ENCODE measurements at regions not wholly inside any gene's neighbourhood (a gene's known extent, or its start where the extent isn't known, plus 50 kb on each side); places are given as distances from the start of the nearest gene placed in this dataset.

- TF ChIP-seq CTCF (conservative IDR thresholded peaks at IDR 0.05; ENCODE audit: low read depth, low read length): no peak
Measured at GRCh38 chr21:38702196-38702595, 103.5 kb upstream of the ETS2 start.

DNA sequence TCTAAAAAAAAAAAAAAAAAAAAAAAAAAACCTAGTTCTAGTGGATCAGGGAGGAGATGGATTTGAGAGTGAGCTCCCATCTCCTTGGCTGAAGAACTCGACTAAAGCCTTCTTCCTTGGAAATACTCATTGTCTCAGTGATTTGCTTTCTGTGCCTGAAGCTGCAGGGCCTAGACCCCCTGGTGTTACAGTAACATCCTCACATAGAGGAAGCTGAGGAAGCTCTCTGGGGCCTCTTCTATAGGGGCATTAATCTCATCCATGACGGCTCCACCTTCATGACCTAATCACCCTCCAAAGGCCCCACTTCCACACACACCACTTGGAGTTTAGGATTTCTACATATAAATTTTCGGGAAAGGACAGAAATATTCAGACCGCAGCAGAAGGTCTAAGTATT is 95.9 kb upstream of the ETS2 start:
- H3K4me3 ChIP-seq (ENCODE audit: low read depth, low read length): no peak overlapping the region
- DNase-seq (ENCODE audit: low read depth): no peak
- no peak for TF ChIP-seq CTCF (conservative IDR thresholded peaks at IDR 0.05; ENCODE audit: low read depth, low read length)

More at GRCh38 chr21:38702196-38702595, 103.5 kb upstream of the ETS2 start:
- no peak for DNase-seq (ENCODE audit: low read depth)
- no peak overlapping the region for H3K4me3 ChIP-seq (ENCODE audit: low read depth, low read length)

- H3K4me3 ChIP-seq (ENCODE audit: low read depth, low read length): no peak overlapping the region
- peak; percentile 64 for DNase-seq (ENCODE audit: low read depth)
- TF ChIP-seq CTCF (conservative IDR thresholded peaks at IDR 0.05; ENCODE audit: low read depth, low read length): peak; percentile 77
Measured at GRCh38 chr21:38712071-38712470, 93.7 kb upstream of the ETS2 start.

DNA sequence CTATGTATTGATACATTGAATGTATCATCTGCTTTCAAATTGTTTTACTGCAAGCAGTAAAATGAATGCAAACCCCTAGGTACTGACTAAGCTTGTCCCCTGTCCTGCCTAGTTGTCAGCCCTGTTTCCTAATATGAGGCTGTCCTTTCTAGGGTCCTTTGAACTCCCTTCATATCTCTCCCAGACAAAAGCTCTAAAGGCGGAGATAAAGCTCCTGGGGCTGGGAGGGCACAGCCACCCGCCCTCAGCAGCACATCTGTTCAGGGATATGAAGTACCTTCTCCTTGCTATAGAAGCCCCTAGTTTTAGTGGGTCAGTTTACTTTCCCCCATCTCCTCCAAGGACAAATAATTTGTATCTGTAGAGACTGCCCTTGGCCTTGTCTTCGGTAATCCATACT is 93.1 kb upstream of the ETS2 start:
- no peak for TF ChIP-seq CTCF (conservative IDR thresholded peaks at IDR 0.05; ENCODE audit: low read depth, low read length)
- H3K4me3 ChIP-seq (ENCODE audit: low read depth, low read length): no peak overlapping the region
- no peak for DNase-seq (ENCODE audit: low read depth)

GRCh38 chr21:38714039-38714817 is 91.5 kb upstream of the ETS2 start:
- DNase-seq (ENCODE audit: low read depth): no peak
- no peak for TF ChIP-seq CTCF (conservative IDR thresholded peaks at IDR 0.05; ENCODE audit: low read depth, low read length)
- H3K4me3 ChIP-seq (ENCODE audit: low read depth, low read length): no peak overlapping the region

- peak; percentile 20 for DNase-seq (ENCODE audit: low read depth)
- no peak overlapping the region for H3K4me3 ChIP-seq (ENCODE audit: low read depth, low read length)
- no peak for TF ChIP-seq CTCF (conservative IDR thresholded peaks at IDR 0.05; ENCODE audit: low read depth, low read length)
Measured at GRCh38 chr21:38714999-38715398, 90.7 kb upstream of the ETS2 start.

- no peak for DNase-seq (ENCODE audit: low read depth)
- no peak for TF ChIP-seq CTCF (conservative IDR thresholded peaks at IDR 0.05; ENCODE audit: low read depth, low read length)
Measured at GRCh38 chr21:38716088-38716487, 89.6 kb upstream of the ETS2 start.

More at GRCh38 chr21:38716088-38716487, 89.6 kb upstream of the ETS2 start:
- no peak overlapping the region for H3K4me3 ChIP-seq (ENCODE audit: low read depth, low read length)
